ENCODE measurements at regions not wholly inside any gene's neighbourhood (a gene's known extent, or its start where the extent isn't known, plus 50 kb on each side); places are given as distances from the start of the nearest gene placed in this dataset.

DNA sequence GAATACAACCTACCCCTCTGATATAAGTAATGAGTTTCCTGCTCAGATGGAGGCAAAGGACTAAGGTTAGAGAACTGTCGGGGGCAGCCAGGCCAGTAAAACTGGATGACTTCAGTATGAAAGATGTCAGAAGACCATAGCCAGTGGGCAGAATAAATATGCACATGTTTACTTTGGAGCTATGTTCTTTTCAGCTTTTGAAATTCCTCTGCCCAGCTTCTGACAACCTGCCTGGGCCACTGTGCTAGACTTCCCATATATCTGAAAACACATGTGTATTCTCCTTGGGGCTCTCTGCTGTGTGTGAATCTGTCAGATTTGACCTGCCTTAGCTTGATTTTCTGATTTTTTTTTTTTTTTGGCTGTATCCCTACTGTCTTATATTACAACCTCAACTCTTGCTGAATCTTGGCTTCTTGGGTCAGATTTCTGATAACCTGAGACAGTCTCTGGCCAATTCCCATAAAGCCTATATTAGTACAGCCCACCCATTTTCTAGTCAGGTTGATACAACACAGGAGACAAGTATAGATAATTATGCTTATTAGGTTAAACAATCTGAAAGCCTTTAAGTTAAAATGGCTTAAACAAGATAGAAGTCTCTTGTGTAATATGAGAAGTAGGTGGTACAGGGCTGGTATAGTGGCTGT lies 76.6 kb upstream of the PRLR start:
- Histone ChIP-seq H2BK120ac (replicated peaks; ENCODE audit: low read depth, low read length) (no peak overlapping the region), H3K27ac (ENCODE audit: low read depth, low read length) (no peak overlapping the region), H3K36me3 (ENCODE audit: control insufficient read depth in 2 of 4, insufficient read depth in 4 of 4, low read length in 3 of 4) (no peaks in the 10 kb centered on the region), H3K56ac (replicated peaks; ENCODE audit: insufficient read length, low read depth, low read length) (no peak overlapping the region), H3K4me2 (ENCODE audit: insufficient read depth in 1 of 2, low read depth in 2 of 2, low read length in 2 of 2) (no peak overlapping the region), H4K91ac (replicated peaks; ENCODE audit: insufficient read length, low read length) (no peak overlapping the region), H2AK5ac (ENCODE audit: low read depth, low read length) (no peak overlapping the region), H3K79me2 (ENCODE audit: control insufficient read depth in 1 of 2, insufficient read depth in 2 of 2, low read length in 2 of 2) (no peaks in the 10 kb centered on the region), H3K4me1 (replicated peaks in 1 of 4; ENCODE audit: control insufficient read depth in 3 of 4, insufficient read depth in 4 of 4, low read length in 3 of 4) (peaks cover 0 to 6% (median 0%) of the 10 kb centered on the region in 4 experiments; a peak in 2 of 7 replicates), H3K79me1 (ENCODE audit: low read depth, low read length) (no peaks in the 10 kb centered on the region), H2BK15ac (ENCODE audit: low read length) (no peak overlapping the region), H4K8ac (ENCODE audit: extremely low read depth, insufficient read depth, low read length) (no peak overlapping the region), H4K5ac (ENCODE audit: insufficient read length, low read depth, low read length) (no peak overlapping the region), H3K9ac (replicated peaks in 1 of 4; ENCODE audit: extremely low read depth in 1 of 4, low read depth in 3 of 4, low read length in 3 of 4) (no peak overlapping the region), H2BK20ac (ENCODE audit: low read length) (no peak overlapping the region), H4K20me1 (replicated peaks in 1 of 2; ENCODE audit: control insufficient read depth in 1 of 2, insufficient read depth in 2 of 2, low read length in 2 of 2) (no peaks in the 10 kb centered on the region), H3K4ac (replicated peaks; ENCODE audit: insufficient read length, low read depth, low read length) (no peak overlapping the region), H3K23me2 (ENCODE audit: low read depth, low read length) (no peaks in the 10 kb centered on the region), H3K23ac (ENCODE audit: insufficient read length) (no peak overlapping the region), H3K27me3 (replicated peaks in 1 of 4; ENCODE audit: control insufficient read depth in 3 of 4, extremely low read depth in 1 of 4, insufficient read depth in 3 of 4, low read length in 3 of 4) (no peaks in the 10 kb centered on the region), H3K4me3 (ENCODE audit: extremely low read depth in 1 of 4, insufficient read depth in 2 of 4, low read depth in 3 of 4, low read length in 4 of 4) (no peak overlapping the region), H3K14ac (ENCODE audit: insufficient read length) (no peak overlapping the region), H2BK5ac (ENCODE audit: low read depth, low read length) (no peak overlapping the region), H3K9me3 (ENCODE audit: insufficient read depth in 2 of 2, low read depth in 1 of 2, low read length in 1 of 2) (no peaks in the 10 kb centered on the region), H3K18ac (ENCODE audit: extremely low read depth, low read length) (no peak overlapping the region), H2BK12ac (ENCODE audit: low read depth, low read length) (no peak overlapping the region), H2AFZ (ENCODE audit: low read length) (no peak overlapping the region)
- POLR2A ChIA-PET (ENCODE audit: partially characterized antibody), result no interaction called here
- WGBS, 2 experiments (ENCODE audit: extremely low coverage in 1 of 2, insufficient coverage in 1 of 2, insufficient read length in 1 of 2, insufficient replicate concordance in 2 of 2, low coverage in 1 of 2, low lambda C conversion rate in 2 of 2, missing lambda C conversion rate in 1 of 2), result 89% methylated on average over 1 of the region's 1 CpG; no CpG with 5 or more reads in 1 of the 2 experiments
- no peak for DNase-seq (ENCODE audit: low read depth in 1 of 2, low spot score in 2 of 2)
- no peak for FAIRE-seq
- CTCF ChIA-PET (ENCODE audit: partially characterized antibody), result interaction anchor here (1.0 kb wide), 1 partner anchor 10 kb away, joined by 3 read pairs; no protein-coding TSS in a partner anchor
- no peak for TF ChIP-seq POLR2AphosphoS5 (IDR thresholded peaks at IDR 0.05; ENCODE audit: low read depth, low read length)
- TF ChIP-seq KDM1A (IDR thresholded peaks at IDR 0.05; ENCODE audit: borderline replicate concordance, low read length), result no peak
- no peak for TF ChIP-seq SRF (IDR thresholded peaks at IDR 0.05; ENCODE audit: low read depth, low read length)

Data from H1 (cell line).